ENCODE measurements at regions not wholly inside any gene's neighbourhood (a gene's known extent, or its start where the extent isn't known, plus 50 kb on each side); places are given as distances from the start of the nearest gene placed in this dataset.

DNA sequence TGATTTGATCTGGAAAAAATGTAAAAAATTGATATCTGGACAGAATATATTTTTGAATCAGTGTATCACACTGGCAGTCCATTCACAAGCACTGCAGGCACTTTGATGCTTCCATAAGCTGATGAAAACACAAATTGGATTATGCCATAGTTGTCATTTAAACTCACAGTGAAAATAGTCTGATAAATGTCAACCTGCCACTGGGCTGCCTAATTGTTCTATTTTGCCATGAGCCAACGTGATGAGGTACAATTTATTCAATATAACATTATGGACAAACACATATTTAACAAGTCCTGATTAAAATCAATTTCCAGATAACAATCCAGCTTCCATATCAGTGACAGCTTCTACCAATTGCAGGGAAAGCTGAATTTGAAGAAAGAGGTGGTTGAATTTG, 1244.9 kb downstream of the EFNB2 start:
- TF ChIP-seq, protein P1, sequence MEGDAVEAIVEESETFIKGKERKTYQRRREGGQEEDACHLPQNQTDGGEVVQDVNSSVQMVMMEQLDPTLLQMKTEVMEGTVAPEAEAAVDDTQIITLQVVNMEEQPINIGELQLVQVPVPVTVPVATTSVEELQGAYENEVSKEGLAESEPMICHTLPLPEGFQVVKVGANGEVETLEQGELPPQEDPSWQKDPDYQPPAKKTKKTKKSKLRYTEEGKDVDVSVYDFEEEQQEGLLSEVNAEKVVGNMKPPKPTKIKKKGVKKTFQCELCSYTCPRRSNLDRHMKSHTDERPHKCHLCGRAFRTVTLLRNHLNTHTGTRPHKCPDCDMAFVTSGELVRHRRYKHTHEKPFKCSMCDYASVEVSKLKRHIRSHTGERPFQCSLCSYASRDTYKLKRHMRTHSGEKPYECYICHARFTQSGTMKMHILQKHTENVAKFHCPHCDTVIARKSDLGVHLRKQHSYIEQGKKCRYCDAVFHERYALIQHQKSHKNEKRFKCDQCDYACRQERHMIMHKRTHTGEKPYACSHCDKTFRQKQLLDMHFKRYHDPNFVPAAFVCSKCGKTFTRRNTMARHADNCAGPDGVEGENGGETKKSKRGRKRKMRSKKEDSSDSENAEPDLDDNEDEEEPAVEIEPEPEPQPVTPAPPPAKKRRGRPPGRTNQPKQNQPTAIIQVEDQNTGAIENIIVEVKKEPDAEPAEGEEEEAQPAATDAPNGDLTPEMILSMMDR (IDR thresholded peaks at IDR 0.05): no peak
- TF ChIP-seq POLR2A (IDR thresholded peaks at IDR 0.05): no peak
